ENCODE measurements at regions not wholly inside any gene's neighbourhood (a gene's known extent, or its start where the extent isn't known, plus 50 kb on each side); places are given as distances from the start of the nearest gene placed in this dataset.

DNA sequence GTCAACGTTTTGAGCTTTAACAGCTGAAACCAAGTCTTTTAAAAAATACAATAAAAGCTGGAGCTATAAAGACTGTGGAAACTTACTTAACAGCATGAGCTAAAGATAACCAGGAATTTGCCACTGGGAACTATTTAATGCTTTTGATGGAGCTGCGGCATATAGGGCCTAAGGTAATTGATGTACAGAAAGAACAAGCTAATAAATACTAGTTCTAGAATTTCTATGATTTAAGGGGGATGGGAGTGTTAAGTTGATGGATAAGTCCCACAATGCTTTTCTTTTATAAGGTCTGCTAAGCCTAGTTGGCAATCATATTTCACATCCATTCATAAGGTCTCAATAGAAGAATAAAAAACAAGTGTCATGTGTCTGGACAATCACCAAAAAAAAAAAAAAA, 334.0 kb upstream of the DMAC1 start:
- TF ChIP-seq, protein P1, sequence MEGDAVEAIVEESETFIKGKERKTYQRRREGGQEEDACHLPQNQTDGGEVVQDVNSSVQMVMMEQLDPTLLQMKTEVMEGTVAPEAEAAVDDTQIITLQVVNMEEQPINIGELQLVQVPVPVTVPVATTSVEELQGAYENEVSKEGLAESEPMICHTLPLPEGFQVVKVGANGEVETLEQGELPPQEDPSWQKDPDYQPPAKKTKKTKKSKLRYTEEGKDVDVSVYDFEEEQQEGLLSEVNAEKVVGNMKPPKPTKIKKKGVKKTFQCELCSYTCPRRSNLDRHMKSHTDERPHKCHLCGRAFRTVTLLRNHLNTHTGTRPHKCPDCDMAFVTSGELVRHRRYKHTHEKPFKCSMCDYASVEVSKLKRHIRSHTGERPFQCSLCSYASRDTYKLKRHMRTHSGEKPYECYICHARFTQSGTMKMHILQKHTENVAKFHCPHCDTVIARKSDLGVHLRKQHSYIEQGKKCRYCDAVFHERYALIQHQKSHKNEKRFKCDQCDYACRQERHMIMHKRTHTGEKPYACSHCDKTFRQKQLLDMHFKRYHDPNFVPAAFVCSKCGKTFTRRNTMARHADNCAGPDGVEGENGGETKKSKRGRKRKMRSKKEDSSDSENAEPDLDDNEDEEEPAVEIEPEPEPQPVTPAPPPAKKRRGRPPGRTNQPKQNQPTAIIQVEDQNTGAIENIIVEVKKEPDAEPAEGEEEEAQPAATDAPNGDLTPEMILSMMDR (IDR thresholded peaks at IDR 0.05): no peak
- TF ChIP-seq POLR2A (IDR thresholded peaks at IDR 0.05): no peak
- no peak for TF ChIP-seq EP300 (IDR thresholded peaks at IDR 0.05)
- no peak for TF ChIP-seq POLR2AphosphoS5 (IDR thresholded peaks at IDR 0.05)
